ENCODE measurements at regions not wholly inside any gene's neighbourhood (a gene's known extent, or its start where the extent isn't known, plus 50 kb on each side); places are given as distances from the start of the nearest gene placed in this dataset.

DNA sequence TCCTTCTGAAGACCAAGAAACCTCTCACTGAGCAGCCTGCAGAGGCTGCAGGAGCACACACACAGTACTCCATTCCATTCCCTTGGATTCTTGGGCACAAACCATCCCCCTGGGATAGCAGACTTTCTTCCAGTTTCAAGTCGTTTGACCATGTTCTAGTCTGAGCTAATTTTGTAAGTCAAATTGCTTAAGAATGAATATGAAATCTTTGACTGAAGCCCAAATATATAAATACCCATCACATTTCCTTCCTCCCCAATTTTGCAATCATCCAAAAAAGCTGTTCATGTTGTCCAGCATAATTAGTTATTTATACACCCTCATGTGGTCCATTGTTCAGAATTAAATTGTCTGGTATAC lies 231.2 kb upstream of the TPRG1 start:
- no peak for DNase-seq

- no peak for DNase-seq
These were observed 230.7 kb upstream of the TPRG1 start for GRCh38 chr3:188941103-188941502.

- DNase-seq, result no peak
These were observed 229.6 kb upstream of the TPRG1 start for GRCh38 chr3:188942191-188942590.

GRCh38 chr3:188943591-188943990 lies 228.2 kb upstream of the TPRG1 start:
- no peak for DNase-seq

DNA sequence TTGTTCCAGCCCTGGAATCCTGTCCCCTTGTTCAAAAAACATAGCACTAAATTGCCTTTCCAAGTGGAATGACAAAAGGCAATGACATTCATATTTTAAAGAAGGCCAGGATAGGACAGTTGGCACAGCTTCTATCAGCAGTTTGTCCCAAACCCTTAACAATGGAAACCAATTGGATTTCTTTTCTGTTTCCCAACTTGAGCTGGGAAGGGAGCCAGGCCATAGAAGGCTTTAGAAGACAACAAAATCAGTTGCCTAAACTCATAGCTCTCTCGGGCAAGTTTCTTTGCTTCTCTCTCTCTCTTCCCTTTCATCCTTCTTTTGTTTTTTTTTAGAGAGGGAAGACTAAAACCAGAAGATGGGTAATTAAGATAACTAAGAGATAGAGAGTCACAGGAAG lies 227.7 kb upstream of the TPRG1 start:
- no peak for DNase-seq

GRCh38 chr3:188946351-188947240 lies 225.2 kb upstream of the TPRG1 start:
- DNase-seq, result no peak

DNA sequence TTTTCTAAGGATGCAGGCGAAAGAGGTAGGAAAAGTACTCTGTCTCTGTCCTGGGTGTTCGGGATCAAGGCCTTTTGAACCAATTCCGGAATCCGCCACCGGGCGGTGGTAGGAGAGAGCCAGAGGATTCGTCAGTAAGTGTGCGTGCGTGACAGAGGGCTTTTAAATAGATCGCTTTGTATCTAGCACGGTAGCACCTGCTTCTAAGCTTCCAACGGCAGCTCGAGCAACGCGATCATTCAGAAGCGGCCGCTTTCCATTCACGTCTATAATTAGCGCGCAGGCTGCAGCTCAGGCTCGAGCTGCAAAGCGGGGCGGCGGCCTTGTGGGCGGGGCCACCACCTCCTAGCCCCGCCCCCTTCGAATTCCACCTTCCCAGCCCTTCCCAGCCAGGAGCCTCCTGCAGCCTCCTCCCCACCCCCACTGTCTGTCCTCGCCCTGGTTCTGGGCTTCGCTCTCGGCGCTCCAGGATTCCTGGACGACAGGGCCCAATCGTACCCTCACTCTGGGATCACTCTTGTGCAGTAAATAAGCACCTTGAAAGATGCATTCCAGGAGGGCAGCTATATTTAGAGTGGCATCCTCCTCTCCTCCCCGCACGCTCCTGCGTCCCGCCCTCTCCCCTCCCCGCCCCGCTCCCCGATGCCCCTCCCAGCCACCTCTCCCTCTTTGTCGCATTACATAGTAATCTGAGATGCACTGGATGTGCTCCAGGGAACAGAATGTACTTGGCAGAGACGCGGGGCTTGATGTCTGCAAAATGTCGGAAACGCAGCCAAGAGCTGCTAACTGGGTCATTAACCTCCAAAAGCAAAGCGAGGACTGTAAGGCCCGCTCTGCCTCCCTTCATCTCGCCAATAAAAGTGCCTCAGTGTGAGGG lies 224.1 kb upstream of the TPRG1 start:
- DNase-seq, result peak; percentile 34

DNA sequence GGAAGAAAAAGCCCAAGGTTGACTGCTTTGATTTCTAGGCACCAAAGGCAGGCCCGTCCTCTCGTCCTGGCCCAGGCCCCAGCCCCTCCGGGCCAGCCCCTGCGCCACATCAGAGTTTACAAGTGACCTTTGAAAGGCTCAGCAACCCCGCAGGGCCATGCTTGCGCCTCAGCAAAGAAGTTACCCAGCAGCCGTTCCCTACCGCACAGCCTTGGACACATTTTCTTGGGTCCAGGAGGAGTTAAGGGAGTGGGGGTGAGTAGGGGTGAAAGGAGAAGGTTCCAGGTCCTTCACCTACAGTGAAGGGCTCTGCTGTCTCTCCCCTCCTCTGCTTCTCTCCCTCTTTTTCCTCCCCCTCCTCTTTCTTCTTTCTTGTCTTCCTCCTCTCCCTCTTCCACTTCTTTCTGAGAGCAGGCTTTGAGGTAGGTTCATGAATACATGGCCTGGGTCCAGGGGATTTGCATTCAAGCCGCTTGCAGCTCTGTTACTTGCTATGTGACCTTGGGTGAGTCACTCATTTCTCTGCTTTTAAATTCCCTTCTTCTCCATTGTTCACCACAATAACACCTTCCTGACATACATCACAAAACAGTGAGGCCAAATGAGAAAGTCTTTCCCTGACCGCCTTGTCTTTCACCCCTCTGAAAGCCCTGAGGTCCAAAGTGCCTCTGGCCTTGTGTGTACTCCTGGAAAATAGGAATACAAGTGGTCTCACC lies 223.3 kb upstream of the TPRG1 start:
- DNase-seq, result no peak

DNA sequence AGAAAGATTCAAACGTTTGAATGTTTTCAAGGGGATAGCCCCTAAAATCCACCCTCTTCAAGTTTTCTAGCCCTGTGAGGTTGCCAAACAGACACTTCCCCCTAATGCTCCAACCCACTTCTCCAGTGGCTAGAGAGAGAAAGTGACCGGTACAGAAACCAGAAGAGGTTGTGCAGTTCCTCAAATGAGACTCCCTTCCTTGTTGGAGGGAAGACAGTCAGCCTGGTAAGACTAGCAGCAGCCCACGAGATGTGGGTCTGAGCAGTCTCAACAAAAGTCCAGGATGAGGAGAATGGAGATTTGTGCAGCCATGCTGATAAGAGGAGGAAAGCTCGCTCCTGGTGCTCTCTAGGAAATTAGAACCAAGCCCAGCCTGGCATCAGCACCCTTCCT lies 222.8 kb upstream of the TPRG1 start:
- no peak for DNase-seq

DNA sequence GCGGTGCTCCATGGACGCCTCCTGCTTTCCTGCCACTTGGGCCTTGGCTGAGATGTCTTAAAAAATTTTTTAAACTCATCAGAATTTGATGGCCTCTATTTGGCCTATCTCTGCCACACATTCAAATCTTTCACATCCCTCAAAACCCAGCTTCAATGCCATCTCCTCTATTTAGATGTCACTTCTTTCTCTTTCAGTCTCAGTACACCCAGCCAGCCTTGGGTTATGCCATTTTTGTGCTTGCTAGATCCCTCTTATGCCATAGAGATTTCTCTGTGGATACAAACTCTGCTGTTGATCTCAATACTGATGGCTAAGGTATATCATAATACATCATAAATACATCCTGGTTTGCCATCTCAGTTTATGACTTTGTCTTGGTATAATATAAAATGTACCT lies 222.3 kb upstream of the TPRG1 start:
- DNase-seq, result no peak

DNA sequence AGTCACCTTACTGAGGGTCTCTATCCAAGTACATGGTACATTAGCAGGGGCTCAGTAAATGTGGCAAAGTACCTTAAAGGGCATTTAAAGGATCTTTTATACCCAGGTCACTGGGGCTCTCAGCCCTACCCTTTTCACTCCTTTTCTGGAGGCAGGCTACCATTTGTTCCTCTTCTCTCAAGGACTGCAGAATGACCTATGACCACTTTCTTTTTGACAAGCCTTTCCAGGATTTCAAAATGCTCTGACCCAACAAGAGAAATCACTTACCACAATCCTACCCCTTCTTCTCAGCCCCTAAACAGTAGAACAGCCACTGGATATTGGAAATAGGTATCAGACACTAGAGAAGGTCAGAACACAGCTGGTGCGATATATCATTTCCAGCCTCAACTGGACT lies 221.8 kb upstream of the TPRG1 start:
- DNase-seq, result no peak

DNA sequence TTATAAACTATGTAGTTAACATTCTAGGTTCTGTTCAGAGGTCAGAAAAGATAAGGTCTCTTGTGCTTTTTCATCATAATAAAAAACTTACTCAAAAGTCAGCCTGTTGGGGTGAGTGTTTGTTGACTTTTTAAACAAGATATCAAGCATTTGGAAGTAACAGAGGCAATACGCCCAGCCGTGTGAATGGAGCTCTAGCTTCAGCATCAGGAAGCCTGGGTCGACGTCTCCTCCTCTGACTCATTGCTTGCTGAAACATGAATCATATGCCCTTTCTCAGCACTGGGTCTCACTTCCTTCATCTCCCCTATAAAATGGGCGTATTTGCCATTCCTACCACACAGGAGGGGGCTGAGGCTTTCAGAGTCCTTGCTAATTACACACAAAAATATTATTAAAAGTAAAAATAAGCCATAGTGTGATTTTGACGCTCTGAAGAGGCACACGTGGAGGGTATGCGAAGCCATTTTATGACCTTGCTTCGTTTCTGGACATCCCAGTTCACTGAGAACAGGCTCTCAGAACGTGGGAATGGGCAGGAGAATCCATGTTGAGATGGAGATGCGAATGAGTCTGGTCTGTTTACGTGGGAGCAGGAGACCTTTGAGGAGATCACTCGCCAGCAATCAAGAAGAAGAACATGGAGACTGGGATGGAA lies 220.8 kb upstream of the TPRG1 start:
- DNase-seq, result peak; percentile 64

DNA sequence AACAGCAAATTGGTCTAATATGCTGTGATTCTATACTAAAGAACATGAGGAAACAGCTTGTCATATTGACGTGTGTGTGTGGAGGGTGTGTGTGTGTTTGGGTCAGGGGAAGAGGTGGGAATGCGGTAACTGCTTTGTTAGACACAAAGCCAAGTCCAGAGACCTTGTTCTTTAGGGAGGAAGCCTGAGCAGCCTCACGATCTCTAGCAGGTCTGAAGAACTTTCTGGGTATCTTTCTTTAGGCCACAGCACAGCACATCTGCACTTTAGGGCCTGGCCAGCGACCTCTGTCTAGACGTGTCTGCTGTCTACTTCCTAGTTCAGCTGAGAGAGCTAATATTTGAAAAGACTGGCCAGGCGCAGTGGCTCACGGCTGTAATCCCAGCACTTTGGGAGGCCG lies 220.0 kb upstream of the TPRG1 start:
- no peak for DNase-seq

DNA sequence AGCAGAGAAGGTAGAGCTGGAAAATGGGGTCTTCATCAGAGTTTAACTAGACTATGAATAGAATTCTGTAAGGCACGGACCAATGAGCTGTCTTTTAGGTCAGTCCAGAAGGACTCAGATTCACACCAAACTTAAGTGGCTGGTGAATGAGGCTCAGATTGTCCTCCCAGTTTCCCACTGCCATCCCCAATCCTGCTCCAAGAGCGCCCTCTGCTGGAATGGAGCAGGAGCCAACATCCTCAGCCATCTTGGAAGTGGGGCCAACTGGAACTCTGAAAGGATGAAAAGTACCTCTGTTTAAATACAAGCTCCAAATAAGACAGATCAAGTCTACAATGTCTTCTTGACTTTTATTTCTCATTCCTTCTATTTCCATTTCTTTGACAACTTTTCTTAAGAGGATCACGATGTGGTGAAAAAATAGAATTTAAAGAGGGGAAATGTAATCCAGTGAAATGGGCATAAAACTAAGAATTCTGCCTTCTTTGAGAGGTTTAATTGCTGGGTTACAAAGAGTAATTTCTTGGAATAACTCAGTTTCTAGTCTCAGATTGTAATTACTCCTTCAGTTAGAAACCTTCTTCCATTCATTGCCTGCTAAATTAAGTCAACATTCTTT lies 217.1 kb upstream of the TPRG1 start:
- peak; percentile 82 for DNase-seq

DNA sequence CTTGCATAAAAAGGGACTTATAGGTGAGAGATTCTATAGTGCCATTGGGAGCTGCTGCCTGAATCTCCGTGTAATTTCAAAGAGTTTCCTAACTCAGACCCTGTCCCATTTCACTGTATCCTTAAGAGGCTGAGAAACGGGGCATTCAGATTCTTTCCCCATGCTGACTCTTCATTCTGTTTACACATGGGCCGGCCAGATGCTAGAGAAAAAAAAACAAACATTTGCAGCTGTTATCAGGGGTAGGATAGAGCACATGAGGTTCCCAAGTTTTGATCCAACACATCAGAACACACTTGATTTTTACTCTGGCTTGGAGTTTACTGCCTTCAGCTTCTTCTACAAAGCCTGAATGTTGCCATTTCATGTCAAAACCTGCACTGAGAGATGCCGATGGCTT lies 215.9 kb upstream of the TPRG1 start:
- DNase-seq, result no peak

- no peak for DNase-seq
These were observed 214.8 kb upstream of the TPRG1 start for GRCh38 chr3:188956839-188957489.

- DNase-seq, result no peak
These were observed 212.8 kb upstream of the TPRG1 start for GRCh38 chr3:188959013-188959412.

- DNase-seq, result peak; percentile 33
These were observed 209.2 kb upstream of the TPRG1 start for GRCh38 chr3:188962253-188963247.

DNA sequence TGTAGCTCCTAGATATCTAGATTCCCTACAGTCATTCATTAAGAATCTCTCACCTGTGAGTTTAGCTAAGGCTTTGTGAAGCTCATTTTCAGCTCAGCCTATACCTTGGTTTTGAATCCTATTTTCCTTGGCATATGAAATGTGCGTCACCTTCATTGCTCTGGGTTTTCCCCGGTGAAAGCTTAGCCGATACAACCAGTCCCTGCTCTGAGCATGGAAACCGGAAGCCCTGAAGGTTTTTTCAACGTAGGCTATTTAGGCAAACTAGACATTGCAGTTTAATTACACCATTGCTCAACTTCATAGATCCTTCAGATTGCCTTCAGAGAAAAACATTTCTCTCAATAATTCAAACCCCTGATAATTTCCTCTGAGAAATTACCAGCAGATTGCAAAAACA lies 206.8 kb upstream of the TPRG1 start:
- no peak for DNase-seq

- no peak for DNase-seq
These were observed 199.5 kb upstream of the TPRG1 start for GRCh38 chr3:188972310-188972709.

All from stimulated activated CD4-positive, alpha-beta T cell treated with anti-CD3 and anti-CD28 coated beads, Interleukin-1b, Interleukin-23, amount 100 ng/mL, for 48 hours (primary cell).